GM12873 (cell line): ENCODE measurements at regions not wholly inside any gene's neighbourhood (a gene's known extent, or its start where the extent isn't known, plus 50 kb on each side); places are given as distances from the start of the nearest gene placed in this dataset.

Experiments used
- TF ChIP-seq, protein P1 (sequence below): IDR thresholded peaks from 2 replicates; pipeline ENCODE4 v1.5.1; 2012; ENCODE audit warnings: low read depth, mild to moderate bottlenecking, moderate library complexity, low read length, control low read depth; ENCODE audit not compliant: insufficient read depth; ENCODE audit errors: missing control alignments

DNA sequence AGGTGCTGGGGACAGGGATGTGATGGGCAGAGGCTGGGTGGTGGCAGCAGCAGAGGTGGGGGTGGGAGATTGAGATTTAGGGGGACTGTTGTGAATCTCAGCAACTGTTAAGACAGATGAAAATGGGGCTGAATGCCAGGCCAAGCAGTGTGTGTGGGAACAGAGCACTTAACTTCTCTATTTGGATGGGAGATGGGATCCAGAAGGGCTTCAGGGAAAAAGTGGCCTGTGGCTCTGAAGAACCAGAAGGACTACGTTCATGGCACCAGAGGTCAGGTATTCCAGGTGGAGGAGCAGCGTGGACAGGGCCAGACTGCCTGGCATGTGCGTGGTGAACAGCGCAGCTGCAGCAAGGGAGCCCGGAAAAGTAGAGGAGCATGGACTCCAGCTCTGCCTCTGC, 82.6 kb upstream of the SYT13 start:
- TF ChIP-seq, protein P1, sequence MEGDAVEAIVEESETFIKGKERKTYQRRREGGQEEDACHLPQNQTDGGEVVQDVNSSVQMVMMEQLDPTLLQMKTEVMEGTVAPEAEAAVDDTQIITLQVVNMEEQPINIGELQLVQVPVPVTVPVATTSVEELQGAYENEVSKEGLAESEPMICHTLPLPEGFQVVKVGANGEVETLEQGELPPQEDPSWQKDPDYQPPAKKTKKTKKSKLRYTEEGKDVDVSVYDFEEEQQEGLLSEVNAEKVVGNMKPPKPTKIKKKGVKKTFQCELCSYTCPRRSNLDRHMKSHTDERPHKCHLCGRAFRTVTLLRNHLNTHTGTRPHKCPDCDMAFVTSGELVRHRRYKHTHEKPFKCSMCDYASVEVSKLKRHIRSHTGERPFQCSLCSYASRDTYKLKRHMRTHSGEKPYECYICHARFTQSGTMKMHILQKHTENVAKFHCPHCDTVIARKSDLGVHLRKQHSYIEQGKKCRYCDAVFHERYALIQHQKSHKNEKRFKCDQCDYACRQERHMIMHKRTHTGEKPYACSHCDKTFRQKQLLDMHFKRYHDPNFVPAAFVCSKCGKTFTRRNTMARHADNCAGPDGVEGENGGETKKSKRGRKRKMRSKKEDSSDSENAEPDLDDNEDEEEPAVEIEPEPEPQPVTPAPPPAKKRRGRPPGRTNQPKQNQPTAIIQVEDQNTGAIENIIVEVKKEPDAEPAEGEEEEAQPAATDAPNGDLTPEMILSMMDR: no peak

DNA sequence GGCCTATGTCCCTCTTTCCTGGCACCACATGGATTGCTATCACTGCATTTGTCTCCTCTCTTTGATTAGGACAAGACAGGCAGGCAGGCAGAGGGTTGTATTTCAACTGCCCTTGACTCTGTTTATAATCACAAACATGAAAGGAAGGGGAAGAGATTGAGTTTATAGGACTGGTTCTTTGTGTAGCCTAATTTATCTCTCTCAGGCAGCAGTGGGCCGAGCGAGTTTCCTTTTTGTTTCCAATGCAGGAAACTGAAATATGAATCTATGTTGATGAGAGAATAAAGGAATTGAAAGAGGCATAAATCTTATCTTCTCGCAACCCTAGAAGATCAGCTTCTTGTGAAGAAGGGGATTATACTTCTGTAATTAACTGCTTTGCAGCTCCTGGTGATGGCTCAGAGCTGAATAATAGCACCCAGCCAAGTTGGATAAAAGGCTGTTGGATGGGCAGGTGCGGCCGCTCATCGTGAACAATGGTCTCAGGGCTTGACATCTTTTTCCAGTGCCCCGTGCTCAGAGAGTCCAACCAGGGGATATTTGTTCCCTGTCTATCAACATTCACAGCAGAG, 80.6 kb upstream of the SYT13 start:
- TF ChIP-seq, protein P1: no peak

DNA sequence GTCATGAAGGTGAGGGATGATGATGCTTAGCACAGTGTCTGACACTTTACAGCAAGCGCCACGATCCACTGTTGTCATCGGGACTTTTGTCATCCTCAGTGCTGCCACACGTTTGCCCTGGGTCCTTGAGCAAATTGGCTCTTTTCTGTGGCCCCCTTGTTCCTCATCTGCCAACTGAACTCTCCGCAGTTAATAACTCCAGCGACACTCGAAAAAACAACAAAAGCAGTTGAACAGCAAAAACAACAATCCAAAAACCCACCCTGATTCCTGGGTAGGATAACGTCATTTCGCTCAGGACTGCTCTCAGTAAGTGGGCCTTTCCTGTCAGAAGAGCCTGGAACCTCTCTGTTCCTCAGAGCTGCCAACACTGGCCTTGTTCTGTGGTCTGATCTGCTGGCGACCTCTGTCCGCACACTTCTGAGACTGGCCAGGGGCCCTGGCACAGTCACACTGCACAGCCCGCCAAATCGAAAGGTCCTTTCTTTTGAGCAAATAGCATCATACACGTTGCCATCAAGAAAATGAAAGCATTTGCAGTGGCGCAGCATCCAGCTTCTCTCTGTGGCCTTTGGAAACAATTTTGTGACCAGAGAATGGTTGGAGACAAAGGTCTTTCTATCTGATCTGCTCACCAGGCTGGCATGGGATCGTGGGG, 79.9 kb upstream of the SYT13 start:
- TF ChIP-seq, protein P1: no peak

DNA sequence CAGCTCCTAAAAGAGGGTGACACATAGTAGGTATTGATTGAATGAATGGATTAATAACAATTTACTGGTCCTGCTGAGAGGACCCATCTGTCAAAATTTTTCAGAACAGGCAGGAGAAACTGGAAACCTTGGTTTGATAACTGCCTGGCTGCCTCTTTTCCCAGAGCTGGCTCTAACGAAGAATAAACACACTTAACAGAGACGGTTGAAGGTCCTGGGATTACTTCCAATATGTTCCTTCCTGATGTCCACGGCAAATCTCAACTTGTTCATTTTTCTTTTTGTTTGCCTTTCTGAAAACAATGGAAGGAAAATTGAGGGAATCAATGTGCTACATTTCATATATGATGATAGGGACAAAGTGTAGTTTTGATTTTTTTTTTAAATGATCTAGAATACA, 76.5 kb upstream of the SYT13 start:
- TF ChIP-seq, protein P1: no peak

DNA sequence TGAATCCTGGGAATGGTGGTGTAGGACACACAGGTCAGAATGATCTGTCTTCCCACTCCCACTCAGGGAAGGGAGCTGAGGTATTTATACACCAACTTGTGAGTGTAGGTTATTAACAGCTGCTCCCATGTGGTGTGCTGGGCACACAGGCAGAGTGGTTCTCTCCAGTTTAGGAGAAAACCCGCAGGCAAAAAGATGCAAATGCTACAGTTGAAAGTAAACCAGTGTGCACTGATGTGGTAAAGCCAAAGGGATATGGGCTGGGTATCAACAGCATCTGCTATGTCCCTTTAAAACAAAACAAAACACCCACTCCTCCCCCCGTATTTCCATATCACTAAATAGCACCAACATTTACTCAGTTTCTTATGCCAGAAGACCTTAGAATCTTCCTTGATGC, 75.4 kb upstream of the SYT13 start:
- TF ChIP-seq, protein P1: no peak

DNA sequence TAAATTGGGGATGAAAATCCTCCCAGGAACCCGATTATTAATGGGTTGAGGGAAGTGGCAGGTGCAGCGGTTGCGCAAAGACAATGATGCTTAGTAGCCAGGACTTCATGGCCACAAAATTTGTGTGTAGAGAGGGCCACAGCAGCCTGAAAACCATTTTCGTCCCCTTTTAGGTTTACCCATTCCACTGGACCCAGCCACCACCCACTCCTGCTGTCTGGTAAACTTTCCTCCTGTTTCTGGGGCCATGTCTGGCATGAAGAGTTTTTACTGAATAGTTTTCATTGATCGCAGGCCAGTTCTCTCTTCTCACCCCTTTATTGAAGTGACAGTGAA, 69.5 kb upstream of the SYT13 start:
- TF ChIP-seq, protein P1: no peak

DNA sequence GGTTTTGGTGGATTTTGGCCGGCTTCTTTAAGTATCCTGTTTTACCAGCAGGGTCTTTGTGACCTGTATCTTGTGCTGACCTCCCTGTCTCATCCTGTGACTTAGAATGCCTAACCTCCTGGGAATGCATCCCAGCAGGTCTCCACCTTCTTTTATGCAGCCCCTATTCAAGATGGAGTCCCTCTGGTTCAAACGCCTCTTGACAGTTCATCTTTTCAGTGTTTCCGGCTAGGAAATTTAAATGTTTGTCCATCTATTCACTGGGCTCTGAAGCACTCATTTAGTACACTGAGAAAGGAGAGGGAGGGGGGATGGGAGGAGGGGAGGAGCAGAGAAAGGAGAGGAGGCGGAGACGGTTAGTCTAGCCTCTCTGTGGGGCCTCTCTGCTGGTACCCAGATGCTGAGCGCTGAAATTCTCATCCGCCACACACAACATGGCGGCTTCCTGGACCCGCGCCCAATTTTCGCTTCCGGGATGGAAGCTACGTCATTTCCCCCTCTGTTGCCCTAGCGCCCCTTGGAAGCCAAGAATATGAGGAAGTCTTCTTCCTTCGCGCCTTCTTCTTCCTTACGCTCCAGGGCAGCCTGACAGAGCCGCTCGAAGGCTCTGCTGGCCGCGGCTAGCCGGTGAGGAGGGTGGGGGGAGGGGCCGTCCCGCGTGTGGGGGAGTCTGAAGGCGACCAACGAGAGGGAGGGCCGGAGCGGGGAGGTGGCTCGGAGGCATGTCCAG, 69.0 kb upstream of the SYT13 start:
- TF ChIP-seq, protein P1: no peak
